ENCODE measurements at regions not wholly inside any gene's neighbourhood (a gene's known extent, or its start where the extent isn't known, plus 50 kb on each side); places are given as distances from the start of the nearest gene placed in this dataset.

DNA sequence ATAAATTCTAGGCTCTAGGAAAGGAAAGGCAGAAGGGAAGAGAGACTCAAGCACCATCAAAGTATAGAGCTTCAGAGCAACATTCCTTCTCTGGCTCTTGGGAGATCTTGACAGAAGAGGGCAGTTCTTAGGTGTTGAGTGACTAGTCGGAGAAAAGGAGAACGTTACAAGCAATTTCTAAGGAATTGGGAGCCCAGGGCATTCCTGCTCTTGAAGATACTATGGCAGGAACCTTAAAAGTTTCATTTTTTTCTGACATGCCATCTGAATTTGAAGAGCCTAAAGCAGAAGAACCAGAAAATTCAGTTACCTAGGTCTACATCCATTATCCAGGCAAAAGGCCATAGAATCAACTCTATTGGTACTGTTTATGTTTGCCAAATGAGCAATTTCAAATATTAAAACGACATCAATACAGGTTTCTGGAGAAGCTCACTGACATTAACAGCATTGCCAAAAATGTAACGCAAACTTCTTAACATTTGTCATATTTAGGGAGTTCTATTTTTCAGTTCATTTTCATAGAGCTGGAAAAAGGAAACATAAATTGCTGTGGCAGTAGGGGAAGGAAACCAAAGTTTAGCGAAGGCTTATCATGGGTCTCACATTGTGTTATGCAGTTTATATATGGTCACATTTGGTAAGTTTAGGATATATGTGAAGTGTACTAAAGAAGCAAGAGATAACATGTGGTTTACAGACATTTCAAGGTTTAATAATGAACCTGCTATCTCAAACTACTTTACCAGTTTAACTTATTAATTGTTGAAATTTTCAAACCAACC lies 210.1 kb upstream of the NRIP1 start:
- TF ChIP-seq EP300 (IDR thresholded peaks at IDR 0.05): no peak
- TF ChIP-seq, protein P1, sequence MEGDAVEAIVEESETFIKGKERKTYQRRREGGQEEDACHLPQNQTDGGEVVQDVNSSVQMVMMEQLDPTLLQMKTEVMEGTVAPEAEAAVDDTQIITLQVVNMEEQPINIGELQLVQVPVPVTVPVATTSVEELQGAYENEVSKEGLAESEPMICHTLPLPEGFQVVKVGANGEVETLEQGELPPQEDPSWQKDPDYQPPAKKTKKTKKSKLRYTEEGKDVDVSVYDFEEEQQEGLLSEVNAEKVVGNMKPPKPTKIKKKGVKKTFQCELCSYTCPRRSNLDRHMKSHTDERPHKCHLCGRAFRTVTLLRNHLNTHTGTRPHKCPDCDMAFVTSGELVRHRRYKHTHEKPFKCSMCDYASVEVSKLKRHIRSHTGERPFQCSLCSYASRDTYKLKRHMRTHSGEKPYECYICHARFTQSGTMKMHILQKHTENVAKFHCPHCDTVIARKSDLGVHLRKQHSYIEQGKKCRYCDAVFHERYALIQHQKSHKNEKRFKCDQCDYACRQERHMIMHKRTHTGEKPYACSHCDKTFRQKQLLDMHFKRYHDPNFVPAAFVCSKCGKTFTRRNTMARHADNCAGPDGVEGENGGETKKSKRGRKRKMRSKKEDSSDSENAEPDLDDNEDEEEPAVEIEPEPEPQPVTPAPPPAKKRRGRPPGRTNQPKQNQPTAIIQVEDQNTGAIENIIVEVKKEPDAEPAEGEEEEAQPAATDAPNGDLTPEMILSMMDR (IDR thresholded peaks at IDR 0.05): no peak
